ENCODE measurements at regions not wholly inside any gene's neighbourhood (a gene's known extent, or its start where the extent isn't known, plus 50 kb on each side); places are given as distances from the start of the nearest gene placed in this dataset.

DNA sequence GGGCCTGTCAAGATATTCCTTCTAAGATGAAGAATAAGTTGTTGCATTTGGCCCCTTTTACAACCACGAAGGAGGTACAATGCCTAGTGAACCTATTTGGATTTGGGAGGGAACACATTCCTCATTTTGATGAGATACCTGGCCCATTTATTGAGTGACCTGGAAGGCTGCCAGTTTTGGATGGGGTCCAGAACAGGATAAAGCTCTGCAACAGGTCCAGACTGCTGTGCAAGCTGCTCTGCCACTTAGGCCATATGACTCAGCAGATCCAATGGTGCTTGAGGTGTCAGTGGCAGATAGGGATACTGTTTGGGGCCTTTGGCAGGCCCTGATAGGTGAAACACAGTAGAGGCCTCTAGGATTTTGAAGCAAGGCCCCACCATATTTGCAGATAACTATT is 704.6 kb downstream of the CCSER2 start:
- in situ Hi-C loops (cut with MboI; ENCODE audit: low sequenced_read_pairs, unreplicated experiment), result no loop called here
- DNase-seq (ENCODE audit: low spot score), result no peak
- TF ChIP-seq, protein P1, sequence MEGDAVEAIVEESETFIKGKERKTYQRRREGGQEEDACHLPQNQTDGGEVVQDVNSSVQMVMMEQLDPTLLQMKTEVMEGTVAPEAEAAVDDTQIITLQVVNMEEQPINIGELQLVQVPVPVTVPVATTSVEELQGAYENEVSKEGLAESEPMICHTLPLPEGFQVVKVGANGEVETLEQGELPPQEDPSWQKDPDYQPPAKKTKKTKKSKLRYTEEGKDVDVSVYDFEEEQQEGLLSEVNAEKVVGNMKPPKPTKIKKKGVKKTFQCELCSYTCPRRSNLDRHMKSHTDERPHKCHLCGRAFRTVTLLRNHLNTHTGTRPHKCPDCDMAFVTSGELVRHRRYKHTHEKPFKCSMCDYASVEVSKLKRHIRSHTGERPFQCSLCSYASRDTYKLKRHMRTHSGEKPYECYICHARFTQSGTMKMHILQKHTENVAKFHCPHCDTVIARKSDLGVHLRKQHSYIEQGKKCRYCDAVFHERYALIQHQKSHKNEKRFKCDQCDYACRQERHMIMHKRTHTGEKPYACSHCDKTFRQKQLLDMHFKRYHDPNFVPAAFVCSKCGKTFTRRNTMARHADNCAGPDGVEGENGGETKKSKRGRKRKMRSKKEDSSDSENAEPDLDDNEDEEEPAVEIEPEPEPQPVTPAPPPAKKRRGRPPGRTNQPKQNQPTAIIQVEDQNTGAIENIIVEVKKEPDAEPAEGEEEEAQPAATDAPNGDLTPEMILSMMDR (IDR thresholded peaks at IDR 0.05; ENCODE audit: borderline replicate concordance, control extremely low read depth, extremely low read depth, insufficient read depth, missing control alignments), result no peak

DNA sequence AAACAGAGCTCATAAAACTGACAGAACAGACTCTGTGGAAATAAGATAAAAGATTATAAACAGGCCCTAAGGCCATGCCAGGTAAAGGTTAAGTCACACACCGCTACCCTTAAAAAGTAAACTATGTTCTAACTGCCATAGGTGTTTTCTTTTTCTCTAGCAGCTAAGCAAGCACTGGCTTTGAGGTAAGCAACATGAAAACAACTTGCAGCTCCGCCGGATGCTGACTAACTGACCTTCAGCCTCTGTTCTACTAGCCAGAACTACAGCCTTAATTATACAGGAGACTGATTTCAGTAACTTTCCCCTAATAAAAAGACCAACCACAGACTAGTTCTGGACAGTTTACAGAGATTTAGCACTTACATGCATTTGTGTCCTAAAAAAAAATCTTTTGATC is 708.3 kb downstream of the CCSER2 start:
- no peak for DNase-seq (ENCODE audit: low spot score)
- TF ChIP-seq, protein P1 (IDR thresholded peaks at IDR 0.05; ENCODE audit: borderline replicate concordance, control extremely low read depth, extremely low read depth, insufficient read depth, missing control alignments), result no peak
- in situ Hi-C loops (cut with MboI; ENCODE audit: low sequenced_read_pairs, unreplicated experiment), result no loop called here

DNA sequence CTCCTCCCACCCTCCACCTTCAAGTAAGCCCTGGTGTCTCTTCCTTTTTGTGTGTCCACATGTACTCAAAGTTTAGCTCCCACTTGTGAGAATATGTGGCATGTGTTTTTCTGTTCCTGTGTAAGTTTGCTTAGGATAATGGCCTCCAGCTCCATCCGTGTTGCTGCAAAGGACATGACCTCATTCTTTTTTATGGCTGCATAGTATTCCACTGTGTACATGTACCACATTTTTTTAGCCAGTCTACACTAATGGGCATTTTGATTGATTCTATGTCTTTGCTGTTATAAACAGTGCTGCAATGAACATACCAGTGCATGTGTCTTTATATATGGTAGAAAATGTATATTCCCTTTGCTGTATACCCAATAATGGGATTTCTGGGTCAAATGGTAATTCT is 710.9 kb downstream of the CCSER2 start:
- in situ Hi-C loops (cut with MboI; ENCODE audit: low sequenced_read_pairs, unreplicated experiment), result no loop called here
- TF ChIP-seq, protein P1 (IDR thresholded peaks at IDR 0.05; ENCODE audit: borderline replicate concordance, control extremely low read depth, extremely low read depth, insufficient read depth, missing control alignments), result no peak

DNA sequence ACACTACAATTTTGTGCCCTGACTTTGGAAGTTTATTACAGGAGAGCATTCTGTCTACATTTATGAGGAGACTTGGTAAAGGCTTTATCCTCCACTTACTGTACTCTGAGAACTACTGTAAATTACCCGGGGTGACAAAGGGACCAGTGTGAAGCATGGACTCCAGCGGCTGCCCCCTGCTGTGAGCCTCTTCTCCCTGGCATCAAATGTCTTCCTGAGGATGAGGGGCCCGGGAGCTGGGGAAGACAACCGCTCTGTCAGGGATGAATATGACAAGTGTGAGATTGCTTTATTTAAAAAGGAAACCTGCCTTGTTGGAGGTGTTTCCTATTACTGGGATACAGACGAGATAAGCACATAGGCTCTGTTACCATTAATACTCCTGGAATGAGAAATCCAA is 714.8 kb downstream of the CCSER2 start:
- TF ChIP-seq, protein P1 (IDR thresholded peaks at IDR 0.05; ENCODE audit: borderline replicate concordance, control extremely low read depth, extremely low read depth, insufficient read depth, missing control alignments), result no peak
- in situ Hi-C loops (cut with MboI; ENCODE audit: low sequenced_read_pairs, unreplicated experiment), result no loop called here
- no peak for DNase-seq (ENCODE audit: low spot score)

More for the DNA sequence above, 710.9 kb downstream of the CCSER2 start:
- DNase-seq (ENCODE audit: low spot score), result no peak

DNA sequence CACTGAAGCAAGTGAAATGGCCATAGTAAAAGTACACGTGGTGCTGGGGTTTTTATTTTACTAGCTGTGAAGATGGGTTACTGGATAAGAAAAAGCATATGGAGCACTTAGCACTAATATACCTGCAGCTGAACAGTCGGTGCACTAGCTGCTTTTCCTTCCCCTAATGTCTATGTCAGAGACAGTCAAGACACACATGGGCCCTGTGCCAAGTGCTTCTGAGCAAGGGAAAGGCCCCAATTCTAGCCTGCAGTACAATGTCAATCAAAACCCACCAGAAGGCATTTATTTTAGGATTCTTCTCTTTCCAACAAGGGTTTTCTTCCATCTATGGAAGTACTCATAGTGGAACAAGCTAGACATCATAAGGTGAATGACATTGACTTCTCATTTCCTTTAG is 716.7 kb downstream of the CCSER2 start:
- in situ Hi-C loops (cut with MboI; ENCODE audit: low sequenced_read_pairs, unreplicated experiment), result no loop called here
- TF ChIP-seq, protein P1 (IDR thresholded peaks at IDR 0.05; ENCODE audit: borderline replicate concordance, control extremely low read depth, extremely low read depth, insufficient read depth, missing control alignments), result no peak
- no peak for DNase-seq (ENCODE audit: low spot score)

DNA sequence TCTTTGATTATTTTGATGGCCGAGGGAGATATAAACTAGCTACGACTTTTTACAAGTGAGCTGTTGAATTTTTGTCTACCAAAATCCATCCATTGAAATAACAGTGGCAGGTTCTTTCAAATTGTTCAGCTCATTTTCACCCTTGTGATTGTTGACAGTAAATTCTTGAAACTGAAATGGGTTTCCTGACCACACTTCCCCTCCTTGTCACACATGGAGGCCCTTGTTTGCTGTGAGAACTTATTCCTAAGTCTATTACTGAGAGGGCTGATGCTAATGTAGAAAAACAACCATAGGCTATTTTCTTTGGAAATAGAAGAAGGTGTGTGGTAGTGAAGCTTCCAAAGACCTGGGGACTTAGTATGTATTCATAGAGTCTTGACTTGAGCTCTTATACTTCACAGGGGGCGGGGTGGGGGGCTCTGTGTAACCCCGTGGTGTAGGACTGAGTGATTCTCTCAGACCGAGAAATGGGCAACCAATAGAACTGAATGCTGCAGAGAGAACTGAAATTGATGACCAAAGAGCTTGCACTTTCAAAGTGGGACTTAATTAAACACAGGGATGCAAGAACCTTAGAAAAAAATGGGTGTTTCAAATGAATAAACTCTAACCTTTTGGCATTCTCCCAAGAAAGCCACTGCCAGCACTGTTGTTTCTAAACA is 718.9 kb downstream of the CCSER2 start:
- in situ Hi-C loops (cut with MboI; ENCODE audit: low sequenced_read_pairs, unreplicated experiment), result no loop called here
- DNase-seq (ENCODE audit: low spot score), result no peak
- TF ChIP-seq, protein P1 (IDR thresholded peaks at IDR 0.05; ENCODE audit: borderline replicate concordance, control extremely low read depth, extremely low read depth, insufficient read depth, missing control alignments), result no peak

Measured in GM13976 (cell line).